Kidney (tissue), 13 donors: ENCODE measurements at regions not wholly inside any gene's neighbourhood (a gene's known extent, or its start where the extent isn't known, plus 50 kb on each side); places are given as distances from the start of the nearest gene placed in this dataset.

Experiments
- DNase-seq, 5 donors: peaks; one replicate each; pipeline ENCODE4 v3.0.0-alpha.2; 2013 to 2020
- FAIRE-seq: peaks from 2 replicates; lab custom pipeline; 2012; peaks lifted over from hg19 to GRCh38; lab: Jason Lieb, UNC
- H3K27ac ChIP-seq, 2 donors: one replicate each; pipeline ENCODE4 v1.7.0; 2013; ENCODE audit warnings: low read depth in 2 of 2, low read length in 2 of 2, inconsistent platforms in 1 of 2
- H3K27me3 ChIP-seq: one replicate; pipeline ENCODE4 v1.7.1; 2013; ENCODE audit warnings: low read length, inconsistent platforms; ENCODE audit not compliant: control insufficient read depth, insufficient read depth
- H3K36me3 ChIP-seq, 3 donors: one replicate each; pipeline versions ENCODE4 v1.7.0 to v1.7.1; 2013; ENCODE audit warnings: low read length in 3 of 3, control low read depth in 1 of 3, inconsistent platforms in 1 of 3; ENCODE audit not compliant: insufficient read depth in 3 of 3, control insufficient read depth in 2 of 3
- H3K4me1 ChIP-seq, 3 donors: one replicate each; pipeline versions ENCODE4 v1.7.0 to v1.7.1; 2013; ENCODE audit warnings: low read length in 3 of 3, inconsistent platforms in 1 of 3, low read depth in 1 of 3; ENCODE audit not compliant: control insufficient read depth in 2 of 3, insufficient read depth in 2 of 3
- H3K4me3 ChIP-seq, 3 donors: one replicate each; pipeline versions ENCODE4 v1.7.0 to v1.8.1; 2013; ENCODE audit warnings: low read length in 3 of 3, control low read depth in 1 of 3, inconsistent platforms in 1 of 3
- H3K9ac ChIP-seq, 3 donors: one replicate each; pipeline versions ENCODE4 v1.7.0 to v1.7.1; 2013; ENCODE audit warnings: low read length in 3 of 3, control low read depth in 1 of 3, inconsistent platforms in 1 of 3
- H3K9me3 ChIP-seq, 3 donors: one replicate each; pipeline versions ENCODE4 v1.7.0 to v1.7.1; 2013; ENCODE audit warnings: low read length in 3 of 3, control low read depth in 1 of 3, inconsistent platforms in 1 of 3; ENCODE audit not compliant: control insufficient read depth in 2 of 3, insufficient read depth in 1 of 3
- intact Hi-C: fragments of 100-400 bp; cut with DNase I; formaldehyde crosslinking; loops from one replicate; pipeline ENCODE4 v1.11.1; 2022
- TF ChIP-seq, protein P1 (sequence below): IDR thresholded peaks from 3 replicates; pipeline ENCODE4 v1.5.1; 2012; ENCODE audit warnings: mild to moderate bottlenecking, moderate library complexity, borderline replicate concordance; ENCODE audit not compliant: insufficient read depth; ENCODE audit errors: extremely low read depth
- donor health status: control.
- donor health status: control.
- donor health status: control.
- donor health status: control.
- donor health status: control.
- donor health status: DM: yes; HTN: yes; CAD: no.
- donor health status: Normal renal cell carcinoma (clear cell type).

DNA sequence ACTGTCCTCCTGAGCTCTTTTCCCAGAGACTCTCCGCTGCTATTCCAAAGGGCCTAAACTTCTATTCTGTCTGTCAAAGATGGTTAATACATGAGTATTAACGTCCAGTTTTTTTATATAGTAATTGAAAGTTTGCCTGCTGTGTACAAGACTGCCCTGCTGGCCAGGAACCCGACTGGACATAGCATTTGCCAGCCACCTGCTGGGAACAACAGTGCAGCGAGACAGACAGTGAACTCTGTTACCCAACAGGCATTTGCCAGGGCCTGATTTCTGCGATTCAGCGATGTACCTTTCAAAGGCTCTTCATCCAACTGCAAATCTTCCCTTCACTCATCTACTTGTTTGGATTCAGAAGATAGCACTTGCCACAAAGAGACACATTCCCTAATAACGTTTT is 128.8 kb upstream of the SEM1 start:
- Histone ChIP-seq H3K27me3 (no peaks in the 10 kb centered on the region), H3K4me1 (no peaks in the 10 kb centered on the region)
- FAIRE-seq, result no peak

DNA sequence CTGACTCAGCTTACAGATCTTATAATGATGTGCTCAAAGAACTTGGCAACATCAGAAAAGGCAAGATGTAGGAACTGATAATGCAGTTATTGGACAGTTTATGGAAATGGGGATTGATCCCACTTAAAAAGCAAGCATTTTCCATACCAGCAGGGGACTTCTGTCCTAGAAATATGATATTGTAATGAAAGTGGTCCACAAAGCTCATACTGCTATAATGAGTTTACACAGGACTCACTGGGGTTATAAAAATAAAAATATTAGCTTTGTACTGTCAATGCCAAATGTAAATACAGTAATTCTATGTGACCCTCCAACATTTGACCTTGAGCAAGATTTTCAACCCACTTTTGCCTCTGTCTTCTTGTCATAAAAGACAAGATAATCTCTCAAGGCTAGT is 145.5 kb upstream of the SEM1 start:
- TF ChIP-seq, protein P1, sequence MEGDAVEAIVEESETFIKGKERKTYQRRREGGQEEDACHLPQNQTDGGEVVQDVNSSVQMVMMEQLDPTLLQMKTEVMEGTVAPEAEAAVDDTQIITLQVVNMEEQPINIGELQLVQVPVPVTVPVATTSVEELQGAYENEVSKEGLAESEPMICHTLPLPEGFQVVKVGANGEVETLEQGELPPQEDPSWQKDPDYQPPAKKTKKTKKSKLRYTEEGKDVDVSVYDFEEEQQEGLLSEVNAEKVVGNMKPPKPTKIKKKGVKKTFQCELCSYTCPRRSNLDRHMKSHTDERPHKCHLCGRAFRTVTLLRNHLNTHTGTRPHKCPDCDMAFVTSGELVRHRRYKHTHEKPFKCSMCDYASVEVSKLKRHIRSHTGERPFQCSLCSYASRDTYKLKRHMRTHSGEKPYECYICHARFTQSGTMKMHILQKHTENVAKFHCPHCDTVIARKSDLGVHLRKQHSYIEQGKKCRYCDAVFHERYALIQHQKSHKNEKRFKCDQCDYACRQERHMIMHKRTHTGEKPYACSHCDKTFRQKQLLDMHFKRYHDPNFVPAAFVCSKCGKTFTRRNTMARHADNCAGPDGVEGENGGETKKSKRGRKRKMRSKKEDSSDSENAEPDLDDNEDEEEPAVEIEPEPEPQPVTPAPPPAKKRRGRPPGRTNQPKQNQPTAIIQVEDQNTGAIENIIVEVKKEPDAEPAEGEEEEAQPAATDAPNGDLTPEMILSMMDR, result no peak
- Histone ChIP-seq H3K9me3 (no peaks in the 10 kb centered on the region), H3K4me1 (no peaks in the 10 kb centered on the region), H3K9ac (no peak overlapping the region), H3K36me3 (no peaks in the 10 kb centered on the region), H3K27ac (no peak overlapping the region), H3K27me3 (no peaks in the 10 kb centered on the region), H3K4me3 (no peak overlapping the region)
- no peak for DNase-seq
- FAIRE-seq, result no peak
- intact Hi-C loops, result no loop called here

More for the DNA sequence above, 128.8 kb upstream of the SEM1 start:
- no peaks in the 10 kb centered on the region for H3K9me3 ChIP-seq
- TF ChIP-seq, protein P1, result no peak
- H3K36me3 ChIP-seq, result no peaks in the 10 kb centered on the region
- intact Hi-C loops, result no loop called here
- no peak overlapping the region for H3K9ac ChIP-seq
- no peak for DNase-seq
- no peak overlapping the region for H3K27ac ChIP-seq
- H3K4me3 ChIP-seq, result no peak overlapping the region

DNA sequence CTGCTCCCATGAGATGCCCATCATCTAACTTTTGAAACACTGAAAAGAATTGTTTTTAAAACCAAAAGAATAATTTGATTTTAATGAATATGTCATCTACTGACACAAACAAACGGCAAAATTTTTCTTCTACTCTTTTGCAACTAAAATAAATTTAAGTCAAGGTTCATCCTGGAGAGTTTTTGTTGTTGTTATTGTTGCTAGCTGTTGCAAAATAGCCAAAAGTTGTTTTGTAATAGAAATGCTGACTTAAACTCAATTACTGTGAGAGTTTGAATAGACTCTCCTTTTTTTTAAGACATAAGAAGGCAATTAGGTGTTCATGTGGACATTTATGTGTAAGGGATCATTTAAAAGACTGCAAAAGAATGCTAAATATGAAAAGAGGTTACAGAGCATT is 146.0 kb upstream of the SEM1 start:
- no peaks in the 10 kb centered on the region for H3K4me1 ChIP-seq
- TF ChIP-seq, protein P1, result no peak
- intact Hi-C loops, result no loop called here
- no peak overlapping the region for H3K9ac ChIP-seq
- no peak for DNase-seq
- H3K4me3 ChIP-seq, result no peak overlapping the region
- no peaks in the 10 kb centered on the region for H3K9me3 ChIP-seq
- no peaks in the 10 kb centered on the region for H3K36me3 ChIP-seq
- H3K27ac ChIP-seq, result no peak overlapping the region
- H3K27me3 ChIP-seq, result no peaks in the 10 kb centered on the region
- no peak for FAIRE-seq

DNA sequence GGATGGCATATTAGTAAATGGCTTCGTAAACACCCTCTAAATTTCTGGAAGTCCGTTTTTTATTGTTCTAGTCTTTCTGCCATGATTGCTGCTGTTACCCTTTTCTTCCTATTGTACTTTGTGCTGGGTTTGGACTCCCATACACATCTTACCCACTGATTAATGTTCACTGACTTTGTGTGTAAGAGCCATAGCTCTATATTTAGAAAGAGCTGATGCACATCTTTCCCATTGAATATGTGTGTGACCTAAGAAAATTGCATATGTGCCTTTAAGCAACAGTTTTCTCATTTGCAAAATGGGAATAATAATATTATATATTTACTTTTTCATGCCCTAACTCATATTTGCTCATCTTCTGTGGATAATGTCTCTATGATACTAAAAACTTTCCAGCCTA is 135.8 kb upstream of the DLX6 start:
- FAIRE-seq, result no peak

More for the DNA sequence above, 135.8 kb upstream of the DLX6 start:
- intact Hi-C loops, result no loop called here
- Histone ChIP-seq H3K4me3 (no peak overlapping the region), H3K27ac (no peak overlapping the region), H3K9ac (no peak overlapping the region), H3K9me3 (no peaks in the 10 kb centered on the region), H3K36me3 (no peaks in the 10 kb centered on the region), H3K27me3 (no peaks in the 10 kb centered on the region), H3K4me1 (no peaks in the 10 kb centered on the region)
- DNase-seq, result no peak
- TF ChIP-seq, protein P1, result no peak
